Activated CD4-positive, alpha-beta T cell treated with anti-CD3 and anti-CD28 coated beads for 4 hours (primary cell): ENCODE measurements at regions not wholly inside any gene's neighbourhood (a gene's known extent, or its start where the extent isn't known, plus 50 kb on each side); places are given as distances from the start of the nearest gene placed in this dataset.

ENCODE experiments used
- DNase-seq, 2 donors: peaks; one replicate each; pipeline ENCODE4 v3.0.0-alpha.2; 2020

DNA sequence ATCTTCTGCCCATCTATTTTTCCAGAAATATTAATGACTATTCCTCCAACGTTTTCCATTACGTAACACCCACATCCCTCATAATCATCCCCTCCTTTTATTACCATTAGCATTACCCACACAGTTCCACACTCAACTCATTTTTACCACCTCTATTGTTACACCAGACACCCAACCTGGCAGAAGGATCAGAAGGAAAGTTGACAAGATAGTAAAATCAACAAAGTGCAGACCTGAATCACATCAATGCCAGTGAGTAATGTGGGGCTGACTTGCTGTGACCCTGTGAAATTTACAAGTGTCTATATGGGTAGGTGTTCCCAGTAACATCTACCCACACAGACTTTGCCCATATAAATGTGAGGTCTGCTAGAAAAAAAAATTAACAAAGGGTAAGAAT, 568.2 kb downstream of the MAFB start:
- no peak for DNase-seq

DNA sequence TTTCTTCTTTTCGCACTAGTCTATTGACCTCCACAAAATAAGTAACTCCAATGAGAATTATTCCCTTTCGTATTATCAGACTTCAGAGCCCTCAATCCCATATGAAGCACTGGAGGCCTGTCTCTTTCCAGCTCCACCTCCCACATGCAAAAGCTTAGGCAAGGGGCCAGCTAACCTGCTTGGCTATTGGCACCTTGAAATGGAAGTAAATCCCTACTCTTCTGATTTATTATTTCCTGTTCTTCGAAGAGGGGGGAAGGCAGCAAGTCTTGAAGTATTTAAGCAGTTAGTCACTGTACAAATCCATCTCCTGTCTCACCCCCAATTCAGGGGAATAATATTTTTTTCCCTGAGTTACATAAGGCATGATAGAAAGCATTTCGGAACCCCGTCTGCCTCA, 577.8 kb downstream of the MAFB start:
- DNase-seq, result no peak

DNA sequence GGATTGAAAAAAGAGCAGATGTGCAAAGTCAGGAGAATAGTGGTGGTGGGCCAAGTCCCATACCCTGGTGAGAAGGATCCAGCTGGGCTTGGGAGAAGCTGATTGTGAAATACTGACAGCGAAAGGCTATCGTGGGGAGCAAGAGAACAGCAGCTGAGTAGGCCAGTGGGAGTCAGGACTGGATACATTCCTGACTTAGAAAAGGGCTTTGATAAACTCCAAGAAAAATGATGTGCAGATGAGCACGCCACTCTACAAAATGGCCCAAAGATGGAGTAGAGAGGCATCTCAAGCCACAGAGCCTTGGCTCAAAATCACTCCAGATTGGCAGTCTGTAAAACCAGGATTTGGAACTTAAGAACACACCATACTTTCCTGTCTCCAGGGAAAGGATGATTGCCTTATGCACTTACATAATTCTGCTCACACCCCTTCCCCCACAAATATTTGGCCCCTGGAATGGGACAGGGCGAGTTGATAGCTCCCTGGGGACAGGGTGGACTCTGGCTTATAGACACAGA, 578.7 kb downstream of the MAFB start:
- DNase-seq, result no peak

- DNase-seq, result no peak
These were observed 579.9 kb downstream of the MAFB start for GRCh38 chr20:40109136-40109535.

GRCh38 chr20:40108321-40108720, 580.7 kb downstream of the MAFB start:
- DNase-seq, result no peak

- no peak for DNase-seq
These were observed 584.1 kb downstream of the MAFB start for GRCh38 chr20:40104959-40105358.

- no peak for DNase-seq
These were observed 585.6 kb downstream of the MAFB start for GRCh38 chr20:40103420-40103819.

DNA sequence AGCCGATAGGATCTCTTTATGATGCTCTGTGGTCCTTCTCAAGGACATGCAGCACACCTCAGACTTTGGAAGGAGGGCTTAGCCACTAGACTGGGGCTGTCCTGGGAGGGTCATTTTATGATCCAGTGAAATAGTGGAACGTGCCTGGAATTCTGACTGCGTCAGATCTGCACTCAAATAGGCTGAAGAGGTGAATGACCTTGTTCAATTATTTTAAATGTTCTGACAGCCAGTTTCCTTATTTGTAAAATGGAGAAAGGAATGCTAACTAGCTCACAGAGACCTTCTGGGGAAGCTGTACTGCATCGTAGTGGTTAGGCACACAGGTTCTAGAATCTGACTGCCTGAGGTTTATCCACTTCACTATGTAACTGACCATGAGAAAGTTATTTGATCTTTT, 587.5 kb downstream of the MAFB start:
- no peak for DNase-seq

DNA sequence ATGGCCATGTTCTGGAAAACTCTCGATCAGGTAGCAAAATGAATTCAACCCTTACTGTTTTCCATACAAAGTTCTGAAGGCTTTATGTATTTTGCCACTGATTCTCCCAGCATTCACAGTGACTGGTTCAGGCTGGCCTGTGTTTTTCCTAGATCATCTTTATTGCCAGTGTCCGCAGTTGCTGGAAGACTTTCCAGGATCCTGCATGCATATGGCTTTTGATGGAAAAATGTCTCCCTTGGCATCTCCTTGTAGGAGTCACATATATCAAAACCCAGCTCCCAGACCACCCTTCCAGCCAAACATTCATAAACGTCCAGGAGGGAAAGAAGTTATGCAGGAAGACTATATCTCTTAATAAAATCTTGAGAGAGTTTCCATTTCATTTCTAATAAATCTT, 588.8 kb downstream of the MAFB start:
- DNase-seq, result no peak

- DNase-seq, result no peak
These were observed 598.8 kb downstream of the MAFB start for GRCh38 chr20:40090236-40090635.

DNA sequence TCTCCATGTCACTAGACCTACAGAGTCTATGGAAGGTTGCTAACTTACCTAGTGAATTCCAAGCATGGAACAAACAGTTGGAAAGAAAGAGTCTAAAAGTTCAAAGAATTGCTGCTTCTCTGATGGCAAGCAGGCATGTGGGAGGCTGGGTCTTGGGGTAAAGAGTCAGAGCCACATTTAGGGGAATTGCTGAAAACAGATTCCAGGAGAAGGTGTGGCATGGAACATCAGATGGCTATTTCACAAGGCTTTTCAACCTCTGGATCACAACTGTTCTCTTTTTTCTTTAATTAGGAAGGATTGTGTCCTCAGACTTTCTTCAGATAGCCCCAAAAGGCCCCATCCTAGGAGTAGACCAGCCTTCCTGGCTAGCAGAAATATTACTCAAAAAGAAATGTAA, 601.5 kb downstream of the MAFB start:
- no peak for DNase-seq

DNA sequence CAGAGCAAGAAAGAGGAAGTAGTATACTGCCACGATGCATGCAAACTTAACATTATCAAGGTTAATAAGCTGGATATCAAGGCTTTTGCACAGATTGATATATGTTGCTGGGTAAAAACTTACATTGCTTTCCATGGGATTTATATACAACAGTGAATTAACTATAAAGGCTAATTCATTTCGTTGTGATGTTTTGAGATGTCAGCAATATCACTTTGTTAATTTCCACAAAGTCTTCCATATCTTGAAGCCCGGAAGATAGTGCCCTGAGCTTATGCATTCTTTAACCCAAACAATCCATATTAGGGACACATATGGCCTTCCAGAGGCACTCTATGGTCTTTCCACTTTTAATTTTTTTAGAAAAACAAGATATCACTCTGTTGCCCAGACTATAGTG, 603.5 kb downstream of the MAFB start:
- no peak for DNase-seq

GRCh38 chr20:40082436-40082835, 606.6 kb downstream of the MAFB start:
- no peak for DNase-seq

DNA sequence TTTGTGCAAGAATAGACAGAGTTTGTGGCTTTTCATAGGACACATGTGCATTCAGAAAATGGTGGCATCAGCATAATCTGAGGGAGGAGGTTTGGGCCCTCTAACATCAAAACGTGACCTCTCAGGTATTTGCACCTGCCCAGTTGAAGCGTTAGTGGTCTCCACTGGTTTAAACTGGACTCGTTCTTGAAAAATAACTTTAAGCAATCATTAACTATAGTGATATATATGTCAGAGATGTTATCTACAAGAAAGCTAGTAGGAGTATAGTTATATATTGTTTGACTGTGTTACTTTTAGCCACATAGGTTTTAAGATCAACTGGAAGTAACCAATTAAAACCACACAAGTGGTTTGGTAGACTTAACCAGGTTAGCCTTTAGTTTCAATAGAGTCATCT, 607.4 kb downstream of the MAFB start:
- no peak for DNase-seq

GRCh38 chr20:40080041-40080652, 608.9 kb downstream of the MAFB start:
- no peak for DNase-seq

DNA sequence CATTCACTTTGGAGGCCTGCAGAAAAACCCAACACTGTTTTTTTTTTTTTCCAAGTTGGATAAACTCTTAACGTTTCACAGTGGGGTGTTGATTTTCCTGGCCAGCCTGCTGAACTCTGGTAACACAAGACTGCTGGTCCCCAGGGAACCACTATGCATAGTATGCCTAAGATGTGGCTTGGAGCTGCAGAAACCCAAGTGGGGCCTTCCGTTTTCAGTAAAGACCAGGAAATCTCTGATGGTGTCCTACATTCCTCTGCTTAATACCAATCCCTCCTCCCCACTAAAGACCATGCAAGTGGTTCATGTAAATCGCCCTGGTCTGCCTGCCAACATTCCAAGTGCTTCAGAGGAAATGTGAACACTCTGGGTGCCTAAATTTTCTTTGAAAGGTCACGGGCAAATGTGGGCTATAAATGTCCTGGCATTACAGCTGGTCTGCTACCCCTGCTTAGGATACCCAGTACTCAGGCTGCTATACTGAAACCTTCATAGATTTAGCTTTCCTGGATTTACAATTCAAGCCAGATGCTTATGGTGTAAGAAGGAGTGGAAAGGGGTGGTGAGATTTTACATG, 615.4 kb downstream of the MAFB start:
- DNase-seq, result no peak

GRCh38 chr20:40072907-40073306, 616.1 kb downstream of the MAFB start:
- no peak for DNase-seq

DNA sequence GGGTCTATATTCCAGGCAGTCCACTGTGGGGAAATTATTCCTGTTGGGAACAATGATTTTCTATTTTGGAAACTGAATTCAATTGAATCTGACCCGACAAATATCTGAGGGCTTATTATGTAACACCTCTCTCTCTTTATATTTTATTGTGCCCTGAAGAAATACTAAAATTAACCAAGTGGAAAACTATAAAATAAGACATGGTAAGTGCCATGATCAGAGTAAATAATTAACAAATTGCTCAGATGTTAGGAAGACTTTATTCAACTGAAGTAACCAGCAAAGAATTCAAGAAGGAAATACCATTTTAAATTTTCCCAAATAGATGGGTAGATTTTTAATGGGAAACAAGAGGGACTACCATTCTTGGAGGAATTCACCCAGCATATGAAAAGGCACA, 632.9 kb downstream of the MAFB start:
- DNase-seq, result no peak

GRCh38 chr20:40055711-40056110, 633.3 kb downstream of the MAFB start:
- no peak for DNase-seq

GRCh38 chr20:40054311-40054710, 634.7 kb downstream of the MAFB start:
- no peak for DNase-seq

- no peak for DNase-seq
These were observed 638.4 kb downstream of the MAFB start for GRCh38 chr20:40050596-40050995.

DNA sequence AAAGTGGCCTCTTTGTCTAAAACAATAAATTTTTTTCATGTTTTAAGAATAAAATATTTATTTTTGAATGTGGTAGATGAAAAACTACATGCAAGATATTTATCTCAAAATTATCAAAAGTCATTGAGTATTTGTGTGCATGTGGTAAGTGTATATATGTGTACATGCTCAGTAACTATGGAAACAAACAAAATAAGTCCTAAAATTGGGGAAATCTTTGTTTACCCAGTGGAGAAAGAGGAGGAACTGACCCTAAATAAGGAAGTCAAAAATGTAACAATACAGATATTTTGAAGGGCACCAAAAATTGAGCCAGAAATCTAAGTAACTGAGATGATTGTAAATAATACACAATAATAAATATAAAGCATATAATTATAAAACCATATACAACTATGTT, 639.2 kb downstream of the MAFB start:
- DNase-seq, result no peak

DNA sequence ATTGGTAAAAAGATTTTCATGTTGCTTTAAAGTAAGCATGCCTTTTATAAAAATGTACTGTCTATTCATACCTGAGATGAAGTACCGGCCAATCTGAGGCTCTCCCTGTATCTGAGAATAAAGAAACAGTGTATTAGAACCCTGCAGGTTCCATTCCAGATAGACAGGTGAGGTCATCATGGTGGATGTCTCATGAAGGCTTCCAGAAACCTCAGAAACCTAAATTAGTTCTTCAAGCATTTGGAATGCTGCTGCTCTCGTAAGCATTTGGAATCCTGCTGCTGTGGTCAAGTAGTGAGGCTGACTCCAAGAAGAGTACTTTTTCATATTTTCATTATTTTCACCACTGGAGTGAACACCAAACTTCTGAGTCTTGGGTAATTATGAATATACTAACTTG, 642.3 kb downstream of the MAFB start:
- DNase-seq, result no peak

- no peak for DNase-seq
These were observed 651.5 kb downstream of the MAFB start for GRCh38 chr20:40037511-40037910.

DNA sequence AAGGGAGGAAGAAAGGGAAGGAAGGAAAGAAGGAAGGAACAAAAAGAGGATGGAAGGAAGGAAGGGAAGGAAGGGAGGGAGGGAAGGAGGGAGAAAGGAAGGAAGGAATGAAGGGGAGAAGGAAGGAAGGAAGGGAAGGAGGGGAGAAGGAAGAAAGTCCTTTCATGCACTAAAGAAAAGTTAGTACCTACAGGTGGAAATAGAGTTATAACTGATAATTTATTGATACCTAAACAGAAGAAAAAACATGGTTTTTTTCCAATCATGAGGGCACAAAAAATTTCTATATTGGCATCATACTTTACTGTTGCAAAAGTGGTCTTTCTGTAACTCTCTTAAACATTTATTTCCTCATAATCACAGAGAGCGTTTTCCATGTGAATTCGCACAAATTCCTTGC, 659.4 kb downstream of the MAFB start:
- DNase-seq, result no peak
